ENCODE measurements at regions not wholly inside any gene's neighbourhood (a gene's known extent, or its start where the extent isn't known, plus 50 kb on each side); places are given as distances from the start of the nearest gene placed in this dataset.

DNA sequence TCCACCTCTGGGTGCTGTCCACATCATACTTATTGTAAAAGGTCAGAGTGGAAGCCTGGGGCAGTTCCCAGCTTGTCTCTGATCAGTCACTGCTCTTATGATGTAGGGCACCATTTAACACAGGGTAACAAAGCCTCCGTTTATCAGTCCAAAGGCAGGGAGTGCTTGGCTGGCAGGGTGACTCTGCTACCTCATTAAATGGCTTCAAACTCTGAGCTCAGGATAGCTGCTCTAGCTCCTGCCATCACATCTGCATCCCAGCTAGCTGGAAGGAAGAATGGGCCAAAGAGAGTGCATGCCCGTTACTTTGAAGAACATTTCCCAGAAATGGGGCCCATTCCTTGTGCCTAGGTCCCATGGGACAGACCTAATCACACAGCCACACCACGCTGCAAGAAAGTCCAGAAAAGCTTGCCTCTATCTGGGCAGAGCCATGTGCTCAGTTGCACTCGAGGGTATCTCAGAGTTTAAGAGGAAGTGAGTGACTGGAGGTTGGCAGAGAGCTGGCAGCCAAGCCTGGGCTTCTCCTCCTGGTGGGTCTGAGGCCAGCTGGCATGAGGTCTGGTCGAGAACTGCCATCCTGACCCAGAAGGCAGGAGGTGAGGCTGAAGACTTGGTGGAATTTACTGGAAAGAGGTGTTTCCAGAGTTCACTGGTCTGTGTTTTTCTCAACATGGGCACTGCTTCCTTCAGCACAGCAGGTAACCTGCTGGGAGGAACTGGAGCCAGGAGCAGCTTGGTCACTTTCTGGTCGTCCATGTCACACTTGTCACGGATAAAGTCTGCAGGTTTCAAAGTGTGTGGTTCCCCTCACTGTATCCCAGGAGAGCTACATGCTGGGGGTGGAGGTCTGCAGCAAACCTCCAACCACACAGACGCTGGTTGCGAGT is 935.7 kb downstream of the BRD1 start:
- FAIRE-seq: no peak

DNA sequence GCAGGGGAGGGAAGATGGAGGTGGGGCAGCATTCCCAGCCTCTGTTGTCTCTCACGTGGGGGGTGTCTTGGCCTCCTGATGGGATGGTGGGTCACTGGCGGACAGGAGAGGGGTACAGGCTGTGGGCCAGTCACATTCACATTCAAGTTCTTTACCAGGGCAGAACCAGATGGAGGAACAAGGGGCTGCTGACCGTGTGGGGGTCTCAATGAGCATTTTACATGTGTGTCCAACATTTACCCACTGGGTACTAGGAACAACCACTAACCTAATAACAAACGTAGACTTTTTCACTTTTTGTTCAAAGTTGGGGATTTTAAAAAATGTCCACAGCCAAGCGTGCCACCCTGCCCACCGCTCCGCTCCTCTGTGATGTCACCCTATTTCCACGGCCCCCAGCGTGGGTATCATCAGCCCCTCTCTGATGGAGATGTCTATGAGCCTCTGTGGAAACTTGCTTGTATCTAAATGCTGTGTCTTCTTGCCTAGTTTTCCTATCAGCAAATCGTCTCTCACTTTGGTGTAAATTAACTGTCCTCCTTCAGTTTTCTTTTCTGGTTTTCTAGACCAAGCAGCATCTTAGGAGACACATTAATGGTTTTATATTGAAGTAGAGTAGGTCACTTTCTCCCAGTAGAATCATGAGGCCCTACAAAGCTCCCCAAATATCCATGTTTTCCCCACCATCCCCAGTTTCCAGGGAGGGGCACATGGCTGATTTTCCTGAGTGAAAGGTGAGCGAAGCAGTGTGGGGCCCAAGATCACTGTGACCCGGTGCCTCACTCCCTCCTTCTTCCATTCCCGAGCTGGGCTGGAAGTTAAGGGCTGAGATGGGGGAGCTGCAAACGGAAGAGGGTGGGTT is 936.7 kb downstream of the BRD1 start:
- no peak for FAIRE-seq

DNA sequence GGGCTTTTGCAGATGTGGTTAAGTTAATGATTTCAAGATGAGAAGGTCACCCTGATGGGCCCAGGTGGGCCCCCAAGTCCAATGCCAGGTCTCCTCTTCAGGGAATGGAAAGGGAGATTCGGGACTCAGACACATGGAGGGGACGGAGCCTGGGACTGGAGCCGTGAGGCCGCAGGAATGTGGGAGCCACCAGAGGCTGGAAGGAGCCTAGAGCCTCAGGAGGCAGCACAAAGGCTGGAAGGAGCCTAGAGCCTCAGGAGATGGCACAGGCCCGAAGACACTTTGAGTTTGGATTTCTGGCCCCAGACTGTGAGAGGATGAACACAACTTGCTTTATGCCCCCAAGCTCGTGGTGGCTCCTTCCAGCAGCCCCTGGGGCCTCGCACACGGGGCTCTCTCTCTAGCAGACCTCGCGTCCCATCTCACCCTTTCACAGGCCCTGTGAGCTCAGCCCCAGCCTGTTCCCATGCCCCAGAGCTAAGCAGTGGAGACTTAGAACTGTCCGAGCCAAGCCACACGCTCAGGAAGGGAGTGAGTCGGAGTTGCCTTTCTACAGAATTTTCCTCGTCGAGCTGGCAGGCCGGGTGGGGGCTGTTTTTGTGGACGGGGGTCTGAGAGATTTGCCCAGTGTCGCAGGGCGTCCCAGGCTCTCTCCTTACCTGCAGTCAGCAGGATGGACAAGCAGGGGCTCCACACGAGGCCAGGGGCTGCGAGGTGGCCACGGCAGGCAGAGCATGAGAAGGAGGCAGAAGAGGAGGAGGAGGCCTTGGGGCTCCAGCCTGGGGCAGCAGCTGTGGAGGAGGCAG is 937.6 kb downstream of the BRD1 start:
- FAIRE-seq: no peak

DNA sequence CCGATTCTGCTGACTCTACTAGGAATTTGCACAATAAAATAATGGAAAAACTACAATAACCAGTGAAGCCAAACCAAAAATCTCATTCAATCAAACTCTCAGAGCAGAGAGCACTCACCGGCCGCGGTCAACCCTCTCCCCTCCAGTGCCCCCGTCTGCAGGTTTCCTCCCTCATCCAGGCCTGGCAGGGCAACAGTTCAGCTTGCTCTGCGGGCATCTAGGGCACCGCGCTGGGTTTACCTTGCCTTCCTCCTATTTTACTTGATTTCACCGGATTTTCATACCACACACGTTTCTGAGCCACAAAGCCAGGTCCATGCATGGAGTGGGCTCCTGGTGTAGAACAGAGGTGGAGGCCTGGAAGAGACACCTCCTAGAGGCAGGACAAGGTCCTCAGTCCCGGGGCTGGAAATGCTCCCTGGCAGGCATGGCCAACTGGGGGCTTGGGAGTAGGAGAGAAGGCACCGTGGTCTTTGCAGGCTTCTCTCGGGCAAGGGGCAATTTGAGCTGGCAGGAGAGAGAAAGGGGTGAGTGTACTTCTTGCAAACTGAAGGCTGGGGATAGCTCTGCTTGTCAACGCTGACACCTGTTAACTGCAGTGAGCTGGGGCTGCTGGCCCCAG is 938.4 kb downstream of the BRD1 start:
- FAIRE-seq: no peak

DNA sequence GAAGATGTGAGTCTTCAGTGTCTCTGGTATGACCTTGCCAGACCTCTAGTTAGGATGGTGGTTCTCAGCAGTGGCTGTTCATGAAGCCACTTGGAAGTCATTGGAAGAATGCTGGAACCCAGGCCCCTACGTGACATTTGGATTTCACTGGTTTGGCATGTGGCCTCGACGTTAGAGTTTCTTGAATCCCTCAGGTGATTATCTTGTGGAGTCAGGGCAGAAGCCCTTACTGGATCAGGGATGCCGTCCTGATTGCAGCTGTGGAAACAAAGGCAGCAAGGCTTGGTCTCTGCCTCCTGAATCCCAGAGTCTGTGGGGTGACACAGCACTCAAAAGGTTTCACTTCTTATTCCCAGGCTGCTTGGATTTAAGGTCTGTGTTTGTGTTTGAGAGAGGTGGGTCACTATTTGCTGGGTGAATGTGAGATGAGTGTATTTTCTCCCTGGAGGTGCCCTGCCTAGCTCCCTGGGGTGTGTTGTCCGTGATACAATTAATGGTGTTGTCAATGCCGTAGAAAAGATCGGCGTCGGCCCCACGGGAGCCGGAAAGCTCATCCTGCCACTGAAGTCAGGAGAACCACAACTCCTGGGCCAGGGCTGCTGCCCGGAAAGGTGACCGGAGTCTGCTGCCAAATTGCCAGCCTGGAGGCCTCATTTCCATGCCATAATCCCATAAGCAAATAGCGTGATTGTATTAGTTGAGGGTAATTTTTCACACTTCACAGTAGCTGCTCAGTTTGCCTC is 939.0 kb downstream of the BRD1 start:
- no peak for FAIRE-seq

DNA sequence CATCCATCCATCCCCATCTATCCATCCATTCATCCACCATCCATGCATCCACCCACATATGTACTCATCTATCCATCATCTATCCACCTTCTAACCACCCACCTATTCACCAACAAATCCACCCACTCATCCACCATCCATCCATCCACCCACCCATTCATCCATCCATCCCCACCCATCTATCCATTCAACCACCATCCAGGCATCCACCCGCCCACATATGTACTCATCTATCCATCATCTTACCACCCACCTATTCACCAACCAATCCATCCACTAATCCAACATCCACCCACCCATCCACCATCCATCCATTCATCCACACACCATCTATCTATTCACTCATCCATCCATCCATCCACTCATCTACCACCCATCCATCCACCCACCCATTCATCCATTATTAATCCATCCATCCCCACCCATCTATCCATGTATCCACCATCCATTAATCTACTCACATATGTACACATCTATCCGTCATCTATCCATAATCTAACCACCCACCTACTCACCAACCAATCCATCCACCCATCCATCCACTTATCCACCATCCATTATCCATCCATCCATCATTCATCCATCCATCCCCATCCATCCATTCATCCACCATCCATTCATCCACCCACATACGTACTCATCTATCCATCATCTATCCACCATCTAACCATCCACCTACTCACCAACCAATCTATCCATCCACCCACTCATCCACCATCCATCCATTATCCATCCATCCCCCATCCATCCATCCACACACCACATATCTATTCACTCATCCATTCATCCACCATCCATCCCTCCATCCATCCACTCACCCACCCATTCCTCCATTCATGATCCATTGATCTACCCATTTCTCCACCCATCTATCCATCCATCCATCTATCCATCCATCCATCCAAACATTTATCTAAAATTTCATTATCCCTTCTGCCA is 940.0 kb downstream of the BRD1 start:
- no peak for FAIRE-seq

DNA sequence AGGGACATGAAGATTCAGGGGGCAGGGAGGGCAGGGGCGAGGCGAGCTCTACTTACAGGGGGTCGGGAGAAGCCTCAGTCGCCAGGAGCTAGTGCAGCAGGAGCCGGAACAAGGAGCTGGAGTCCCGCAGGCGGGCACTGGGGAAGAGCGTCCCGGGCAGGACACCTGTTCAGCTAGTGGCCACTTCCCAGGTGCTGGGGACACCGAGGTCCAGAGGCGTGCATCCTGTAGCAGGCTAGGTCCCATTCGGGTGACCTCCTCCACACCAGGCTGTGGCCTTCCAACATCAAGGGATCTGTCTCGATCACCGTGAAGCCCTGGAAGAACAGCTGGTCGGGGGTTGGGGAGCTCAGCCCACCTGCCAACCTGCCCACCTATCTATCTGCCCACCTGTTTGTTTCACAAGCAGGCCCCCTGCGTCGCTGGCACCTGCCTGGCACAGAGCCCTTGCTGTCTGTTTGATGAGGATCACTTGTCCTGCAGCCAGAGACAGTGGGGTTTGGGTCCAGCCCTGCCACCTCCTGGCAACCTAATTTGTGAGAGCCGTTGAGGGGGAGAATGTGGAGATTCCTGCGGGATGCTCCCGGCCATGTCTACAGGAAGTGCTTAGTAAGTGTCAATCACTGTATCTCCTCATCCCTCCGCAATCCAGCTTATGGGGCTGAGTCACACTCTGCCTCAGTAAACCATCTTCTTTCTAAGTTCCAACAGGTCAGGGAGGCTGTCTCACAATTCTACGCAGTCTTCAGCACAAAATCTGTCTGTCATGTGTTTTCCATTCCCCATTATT is 940.9 kb downstream of the BRD1 start:
- no peak for FAIRE-seq

DNA sequence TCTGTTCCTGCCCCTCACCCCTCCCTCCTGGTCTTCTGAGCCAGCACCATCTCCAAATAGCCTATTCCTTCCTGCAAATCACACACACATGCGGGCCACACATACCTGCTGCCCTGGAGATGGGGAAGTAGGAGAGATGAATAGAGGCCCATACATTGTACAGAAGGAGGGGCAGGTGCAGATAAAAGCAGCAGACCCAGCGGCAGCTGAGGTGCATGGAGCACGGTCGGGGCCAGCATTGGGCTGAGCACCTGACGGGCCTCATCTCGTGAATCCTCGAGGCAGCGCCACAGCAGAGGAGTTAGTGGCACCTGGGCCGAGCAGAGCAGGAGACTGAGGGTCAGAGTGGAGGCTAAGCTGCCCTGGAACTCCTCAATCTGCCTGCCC is 941.8 kb downstream of the BRD1 start:
- no peak for FAIRE-seq

DNA sequence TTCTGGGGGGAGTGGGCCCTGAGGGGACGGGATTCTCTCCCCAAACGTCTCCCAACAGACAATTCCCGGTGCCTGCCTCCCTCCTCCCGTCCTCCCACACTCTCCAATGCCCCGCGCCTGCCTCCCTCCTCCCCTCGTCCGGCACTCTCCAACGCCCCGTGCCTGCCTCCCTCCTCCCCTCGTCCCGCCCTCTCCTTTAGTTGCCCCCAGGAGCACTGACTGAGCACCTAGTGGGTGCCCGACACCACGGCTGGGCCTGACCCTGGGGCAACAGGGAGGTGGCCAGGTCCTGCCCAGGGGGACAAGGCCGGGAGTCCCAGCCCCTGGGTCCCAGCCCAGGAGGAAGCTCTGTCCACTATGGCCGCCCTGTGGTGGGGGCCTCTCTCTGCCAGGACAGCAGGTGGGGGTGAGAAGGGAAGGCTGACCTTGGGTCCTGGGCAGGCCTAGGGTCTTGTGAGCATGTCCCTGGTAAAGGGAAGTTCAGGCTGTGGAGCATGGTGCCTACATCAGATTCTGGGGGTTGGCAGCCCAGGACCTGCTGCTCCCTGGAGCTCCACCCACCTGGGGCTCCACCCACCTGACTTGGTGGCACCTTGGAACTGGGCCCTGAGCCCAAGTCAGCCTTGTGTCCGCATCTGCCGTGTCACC is 942.3 kb downstream of the BRD1 start:
- no peak for FAIRE-seq

DNA sequence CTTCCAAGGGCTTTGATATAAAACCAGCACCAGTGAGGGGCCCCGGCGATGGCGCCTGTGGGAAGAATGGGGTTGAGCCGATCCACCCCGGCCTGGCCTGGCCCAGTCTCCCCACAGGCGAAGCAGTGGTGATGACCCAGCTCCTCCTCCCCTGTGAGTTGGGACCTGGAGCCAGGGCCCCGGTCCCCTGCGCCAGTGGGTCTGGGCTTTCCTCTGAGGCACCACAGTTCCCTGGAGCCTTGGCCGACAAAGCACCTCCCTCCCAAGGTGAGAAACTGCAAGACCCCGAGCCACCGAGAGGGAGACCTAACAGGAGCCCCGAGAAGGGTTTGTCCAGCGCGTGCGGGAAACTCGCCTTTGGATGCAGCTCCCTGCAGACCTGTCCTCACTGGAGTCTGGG is 942.9 kb downstream of the BRD1 start:
- FAIRE-seq: no peak

DNA sequence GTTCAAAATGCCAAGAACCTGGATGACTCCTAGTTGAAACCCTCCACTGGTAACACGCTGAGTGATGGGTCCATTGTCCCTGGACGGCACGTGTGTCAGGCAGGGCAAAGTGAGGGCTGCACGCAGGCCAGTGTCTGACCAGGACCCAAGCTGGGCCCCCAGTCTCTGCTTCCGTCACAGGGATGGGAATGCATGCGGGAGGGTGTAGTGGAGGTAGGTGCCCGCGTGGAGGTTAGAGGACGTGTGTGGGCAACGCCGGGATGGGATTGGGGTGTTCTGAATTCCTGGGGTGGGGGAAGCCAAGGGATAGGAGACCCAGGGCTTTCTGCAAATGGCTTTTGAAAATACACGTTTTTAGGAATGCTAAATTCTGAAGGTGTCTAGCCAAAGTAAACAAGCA is 943.3 kb downstream of the BRD1 start:
- FAIRE-seq: no peak

DNA sequence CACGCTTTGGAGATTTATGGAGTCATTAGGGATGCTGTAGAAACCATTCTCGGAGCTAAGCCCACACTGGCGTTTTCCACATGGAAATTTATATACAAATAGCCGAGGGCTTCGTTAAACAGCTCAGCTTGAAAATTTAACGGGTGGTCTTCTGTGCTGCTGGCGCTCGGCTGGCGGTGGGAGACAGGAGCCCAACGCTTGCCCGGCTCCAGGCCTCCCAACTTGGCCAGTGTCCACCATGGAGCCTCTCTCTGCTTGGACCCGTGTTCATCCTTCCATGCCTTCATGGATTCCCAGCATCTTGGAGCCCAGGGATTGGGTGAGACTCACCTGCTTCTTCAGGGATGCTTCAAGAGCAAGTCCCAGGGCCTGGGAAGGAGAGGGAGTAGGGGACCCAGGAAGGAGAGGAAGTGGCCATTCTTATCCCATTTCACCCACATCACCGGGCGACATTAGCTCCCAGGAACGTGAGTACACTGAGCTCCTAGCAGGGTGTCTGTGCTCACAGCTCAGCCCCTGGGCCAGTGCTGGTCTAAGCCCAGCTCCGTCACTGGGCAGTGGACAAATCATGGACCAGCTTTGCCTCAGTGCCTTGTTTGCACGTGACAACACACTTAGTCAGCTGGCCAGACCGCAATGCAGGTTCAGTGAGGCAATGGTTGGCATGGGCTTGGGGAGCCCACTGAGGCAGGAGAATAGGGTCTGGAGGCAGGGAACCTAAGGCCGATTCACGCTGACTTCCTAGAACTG is 944.3 kb downstream of the BRD1 start:
- no peak for FAIRE-seq

DNA sequence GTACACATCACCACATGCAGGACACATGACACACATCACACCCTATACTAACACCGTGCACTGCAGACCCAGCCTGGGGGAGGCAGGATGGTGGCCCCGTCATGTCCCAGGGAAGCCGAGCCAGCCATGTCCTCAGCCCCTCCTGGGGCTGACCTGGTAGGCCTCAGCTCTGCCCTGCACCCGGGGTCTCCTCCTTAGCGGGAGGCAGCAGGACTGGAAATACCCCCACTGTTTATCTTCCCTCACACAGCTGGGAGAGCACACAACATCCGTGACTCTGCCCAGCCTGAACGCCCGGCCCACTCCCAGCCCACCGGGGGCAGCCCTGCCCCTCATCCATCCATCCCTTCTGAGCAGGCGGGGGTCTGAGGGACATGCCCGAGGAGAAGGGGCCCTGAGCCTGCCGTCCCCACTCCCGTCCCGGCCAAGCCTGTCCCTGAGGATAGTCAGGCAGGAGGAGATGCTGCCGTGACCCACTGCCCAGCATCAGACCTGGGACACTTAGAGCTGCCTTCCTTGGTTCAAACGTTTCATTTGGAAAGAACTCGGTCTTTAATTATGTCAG is 945.0 kb downstream of the BRD1 start:
- no peak for FAIRE-seq

DNA sequence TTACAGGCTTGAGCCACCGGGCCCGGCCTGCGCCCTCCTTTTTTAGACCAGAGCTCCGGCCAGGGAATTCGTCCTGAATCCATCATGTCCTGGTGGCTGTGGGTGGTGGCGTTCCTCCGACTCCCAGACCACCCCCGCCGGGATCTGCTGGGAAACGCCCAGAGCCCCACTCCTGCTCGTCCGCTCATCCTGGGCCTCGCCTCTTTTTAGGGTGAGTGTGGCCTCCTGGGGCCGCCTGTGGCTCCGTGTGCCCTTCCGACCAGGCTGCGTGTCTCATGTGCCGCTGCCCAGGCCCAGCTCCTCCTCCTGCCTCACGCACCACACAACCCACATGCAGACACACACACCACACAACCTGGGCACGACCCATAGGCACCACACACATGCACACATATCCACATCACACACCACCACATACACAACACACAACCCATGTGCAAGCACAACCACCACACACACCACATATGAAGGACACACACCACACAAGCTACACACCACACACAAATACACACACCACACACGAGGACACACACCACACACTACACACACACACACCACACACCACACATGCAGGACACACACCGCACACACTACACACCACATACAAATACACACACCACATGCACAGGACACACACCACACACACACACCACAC is 946.2 kb downstream of the BRD1 start:
- no peak for FAIRE-seq

DNA sequence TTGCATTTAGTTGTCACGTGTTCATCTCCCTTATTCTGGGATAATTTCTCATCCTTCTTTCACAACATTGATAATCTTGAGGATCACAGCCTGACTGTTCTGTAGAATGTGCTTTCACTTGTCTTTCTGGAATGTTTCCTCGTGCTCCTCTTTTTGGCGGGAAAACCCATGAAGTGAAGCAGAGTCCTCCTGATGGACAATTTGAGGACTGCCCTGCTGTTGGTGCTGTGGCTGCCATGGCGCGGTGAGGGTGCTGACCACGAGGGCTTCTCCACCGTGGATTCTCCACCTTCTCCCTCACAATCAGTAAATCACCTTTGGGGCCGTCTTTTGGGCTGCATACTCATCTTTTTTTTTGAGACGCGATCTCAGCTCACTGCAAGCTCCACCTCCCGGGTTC is 946.9 kb downstream of the BRD1 start:
- no peak for FAIRE-seq

DNA sequence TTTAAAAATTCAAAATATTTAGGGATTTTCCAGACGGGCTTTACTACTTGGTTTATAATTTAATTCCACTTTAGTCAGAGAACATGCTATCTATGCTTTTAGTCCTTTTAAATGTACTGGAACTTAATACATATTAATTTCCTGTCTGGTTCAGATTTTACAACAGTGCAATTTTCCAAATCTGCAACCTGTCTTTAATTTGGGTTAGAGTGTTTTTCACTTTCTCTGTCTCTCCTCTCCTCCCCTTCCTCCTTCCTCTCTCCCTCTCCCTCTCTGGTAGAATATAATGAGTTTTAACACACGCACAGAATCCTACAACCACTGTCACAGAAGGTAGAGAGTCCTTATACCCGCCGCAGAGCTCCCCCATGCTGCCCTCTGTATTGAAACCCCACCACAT is 950.7 kb downstream of the BRD1 start:
- no peak for FAIRE-seq

DNA sequence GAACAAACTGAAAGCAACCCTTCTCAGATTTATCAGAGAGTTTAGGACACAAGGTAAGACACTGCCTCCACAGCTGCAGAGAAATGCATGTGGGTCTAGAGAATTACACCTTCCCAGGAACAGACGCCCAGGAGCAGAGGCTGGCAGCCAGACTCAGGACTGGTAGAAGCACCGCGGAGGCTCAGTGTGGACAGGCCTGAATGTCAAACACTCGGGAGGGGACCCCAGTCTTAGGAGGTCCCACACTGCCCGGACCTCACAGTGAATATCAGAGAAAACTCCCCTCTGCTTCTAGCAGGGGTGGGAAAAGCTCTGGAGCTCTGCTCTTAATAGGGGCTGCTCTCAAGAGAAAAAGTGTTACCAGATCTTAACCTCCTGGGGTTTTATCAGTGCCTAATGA is 952.7 kb downstream of the BRD1 start:
- FAIRE-seq: no peak

DNA sequence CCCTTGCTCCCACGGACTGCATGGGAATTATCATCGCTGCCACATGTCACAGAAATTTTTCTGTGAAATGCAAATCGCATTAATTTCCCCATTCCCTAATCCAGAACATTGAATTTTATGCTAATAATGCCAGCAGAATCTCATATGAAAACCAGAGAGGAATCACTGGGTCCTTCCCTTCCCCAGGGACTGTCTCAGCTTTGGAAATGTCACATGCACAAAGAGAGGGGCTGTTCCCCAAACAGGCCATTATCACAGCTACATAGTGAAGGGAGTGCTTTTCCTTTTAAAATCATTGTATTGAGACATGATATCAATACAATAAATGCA is 954.5 kb downstream of the BRD1 start:
- FAIRE-seq: no peak
